ENCODE measurements at regions not wholly inside any gene's neighbourhood (a gene's known extent, or its start where the extent isn't known, plus 50 kb on each side); places are given as distances from the start of the nearest gene placed in this dataset.

GRCh38 chr5:120150770-120151169, 313.3 kb upstream of the PRR16 start:
- TF ChIP-seq CTCF (CRISPR knock-in tag; IDR thresholded peaks at IDR 0.05) (no peak), GABPA (IDR thresholded peaks at IDR 0.05; ENCODE audit: low read depth, low read length) (no peak), GABPA (CRISPR knock-in tag; IDR thresholded peaks at IDR 0.05; ENCODE audit: low read depth) (no peak), ARID2 (CRISPR knock-in tag; IDR thresholded peaks at IDR 0.05; ENCODE audit: borderline replicate concordance) (no peak), CEBPB (IDR thresholded peaks at IDR 0.05; ENCODE audit: borderline replicate concordance, low read depth, low read length) (no peak), CBX5 (CRISPR knock-in tag; IDR thresholded peaks at IDR 0.05; ENCODE audit: borderline replicate concordance) (no peak), ZGPAT (CRISPR knock-in tag; IDR thresholded peaks at IDR 0.05) (no peak), POLR2A (IDR thresholded peaks at IDR 0.05; ENCODE audit: insufficient read depth in 1 of 2, low read depth in 2 of 2, low read length in 2 of 2) (no peak), HDAC2 (CRISPR knock-in tag; IDR thresholded peaks at IDR 0.05) (no peak), PRDM15 (CRISPR knock-in tag; IDR thresholded peaks at IDR 0.05) (no peak), ZNF224 (CRISPR knock-in tag; IDR thresholded peaks at IDR 0.05) (no peak), MAFG (CRISPR knock-in tag; IDR thresholded peaks at IDR 0.05) (no peak)

Measured in HepG2 (cell line).